Mammary epithelial cell (primary cell): ENCODE measurements at regions not wholly inside any gene's neighbourhood (a gene's known extent, or its start where the extent isn't known, plus 50 kb on each side); places are given as distances from the start of the nearest gene placed in this dataset.

Source experiments
- EZH2 ChIP-seq: IDR thresholded peaks from 2 replicates; pipeline ENCODE4 v1.6.1; 2012; ENCODE audit warnings: low read length, inconsistent platforms, borderline replicate concordance
- TF ChIP-seq, protein P1 (sequence below), 2 donors: IDR thresholded peaks in 1 of 2; conservative IDR thresholded peaks in 1 of 2; 2 replicates each; pipeline ENCODE4 v1.5.1; 2011 to 2012; ENCODE audit warnings: inconsistent platforms in 2 of 2, low read length in 2 of 2, mild to moderate bottlenecking in 2 of 2, control low read depth in 1 of 2, low read depth in 1 of 2; ENCODE audit not compliant: insufficient read depth in 1 of 2; ENCODE audit errors: extremely low read depth in 1 of 2

DNA sequence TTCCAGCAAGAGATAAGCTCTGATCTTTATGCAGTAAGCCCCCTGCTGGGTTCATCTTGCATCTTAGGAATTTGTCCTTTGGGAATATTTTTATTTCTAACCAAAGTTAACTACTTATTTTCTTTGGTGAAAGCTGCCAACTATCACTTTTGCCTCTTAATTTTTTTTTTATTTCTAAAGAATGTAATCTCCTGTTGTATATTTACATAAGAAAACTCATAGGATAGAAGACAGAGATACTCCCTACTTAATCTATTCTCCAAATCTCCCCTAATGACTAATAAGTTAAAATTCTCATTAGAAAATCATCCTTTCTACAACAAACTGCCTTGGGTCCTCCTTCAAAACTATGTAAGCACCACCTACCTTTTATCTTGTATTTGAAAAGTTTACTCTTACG lies 612.2 kb upstream of the SLC39A10 start:
- TF ChIP-seq, protein P1, sequence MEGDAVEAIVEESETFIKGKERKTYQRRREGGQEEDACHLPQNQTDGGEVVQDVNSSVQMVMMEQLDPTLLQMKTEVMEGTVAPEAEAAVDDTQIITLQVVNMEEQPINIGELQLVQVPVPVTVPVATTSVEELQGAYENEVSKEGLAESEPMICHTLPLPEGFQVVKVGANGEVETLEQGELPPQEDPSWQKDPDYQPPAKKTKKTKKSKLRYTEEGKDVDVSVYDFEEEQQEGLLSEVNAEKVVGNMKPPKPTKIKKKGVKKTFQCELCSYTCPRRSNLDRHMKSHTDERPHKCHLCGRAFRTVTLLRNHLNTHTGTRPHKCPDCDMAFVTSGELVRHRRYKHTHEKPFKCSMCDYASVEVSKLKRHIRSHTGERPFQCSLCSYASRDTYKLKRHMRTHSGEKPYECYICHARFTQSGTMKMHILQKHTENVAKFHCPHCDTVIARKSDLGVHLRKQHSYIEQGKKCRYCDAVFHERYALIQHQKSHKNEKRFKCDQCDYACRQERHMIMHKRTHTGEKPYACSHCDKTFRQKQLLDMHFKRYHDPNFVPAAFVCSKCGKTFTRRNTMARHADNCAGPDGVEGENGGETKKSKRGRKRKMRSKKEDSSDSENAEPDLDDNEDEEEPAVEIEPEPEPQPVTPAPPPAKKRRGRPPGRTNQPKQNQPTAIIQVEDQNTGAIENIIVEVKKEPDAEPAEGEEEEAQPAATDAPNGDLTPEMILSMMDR (conservative IDR thresholded peaks at IDR 0.05 in 1 of 2, IDR thresholded peaks at IDR 0.05 in 1 of 2; ENCODE audit: extremely low read depth in 1 of 2, insufficient read depth in 1 of 2, low read depth in 1 of 2, low read length in 2 of 2), result no peak
- no peak for TF ChIP-seq EZH2
